HUES6 (cell line): ENCODE measurements at regions not wholly inside any gene's neighbourhood (a gene's known extent, or its start where the extent isn't known, plus 50 kb on each side); places are given as distances from the start of the nearest gene placed in this dataset.

Source experiments
- H3K27ac ChIP-seq: 2 replicates; pipeline ENCODE4 v1.7.0; 2013; ENCODE audit warnings: low read depth, mild to moderate bottlenecking, low read length, inconsistent platforms
- H3K27me3 ChIP-seq: 2 replicates; pipeline ENCODE4 v1.6.1; 2013; ENCODE audit warnings: low read length; ENCODE audit not compliant: control insufficient read depth, insufficient read depth
- H3K36me3 ChIP-seq: 2 replicates; pipeline ENCODE4 v1.6.1; 2013; ENCODE audit warnings: low read length; ENCODE audit not compliant: control insufficient read depth, insufficient read depth
- H3K4me1 ChIP-seq: 2 replicates; pipeline ENCODE4 v1.6.1; 2013; ENCODE audit warnings: low read length; ENCODE audit not compliant: control insufficient read depth, insufficient read depth
- H3K4me3 ChIP-seq: 2 replicates; pipeline ENCODE4 v1.5.1; 2013; ENCODE audit warnings: low read depth, low read length
- H3K9ac ChIP-seq: one replicate; pipeline ENCODE4 v1.6.1; 2013; ENCODE audit warnings: mild to moderate bottlenecking, low read length
- H3K9me3 ChIP-seq: 2 replicates; pipeline ENCODE4 v1.6.1; 2013; ENCODE audit warnings: low read depth, low read length; ENCODE audit not compliant: control insufficient read depth, insufficient read depth

- peaks cover 10% of the 10 kb centered on the region; the same call in 1 of the 2 replicates for H3K4me1 ChIP-seq
Measured at GRCh38 chr2:11004199-11004598, 92.5 kb downstream of the KCNF1 start.

GRCh38 chr2:11005032-11005431 is 93.3 kb downstream of the KCNF1 start:
- H3K27ac ChIP-seq = no peak overlapping the region
- no peaks in the 10 kb centered on the region for H3K27me3 ChIP-seq
- no peaks in the 10 kb centered on the region for H3K36me3 ChIP-seq
- H3K4me1 ChIP-seq = peaks cover 10% of the 10 kb centered on the region; the same call in 1 of the 2 replicates
- no peak overlapping the region for H3K4me3 ChIP-seq
- H3K9me3 ChIP-seq = peaks cover 6% of the 10 kb centered on the region
- H3K9ac ChIP-seq = no peak overlapping the region

More at GRCh38 chr2:11004199-11004598, 92.5 kb downstream of the KCNF1 start:
- H3K4me3 ChIP-seq = no peak overlapping the region
- H3K9me3 ChIP-seq = peaks cover 6% of the 10 kb centered on the region
- no peak overlapping the region; the same call in 1 of the 2 replicates for H3K27ac ChIP-seq
- H3K27me3 ChIP-seq = no peaks in the 10 kb centered on the region
- H3K9ac ChIP-seq = no peak overlapping the region
- no peaks in the 10 kb centered on the region for H3K36me3 ChIP-seq

- H3K9me3 ChIP-seq = peaks cover 6% of the 10 kb centered on the region
- no peak overlapping the region for H3K27ac ChIP-seq
- no peak overlapping the region for H3K9ac ChIP-seq
- peaks cover 10% of the 10 kb centered on the region; the same call in 1 of the 2 replicates for H3K4me1 ChIP-seq
- no peaks in the 10 kb centered on the region for H3K27me3 ChIP-seq
- H3K4me3 ChIP-seq = no peak overlapping the region
- H3K36me3 ChIP-seq = no peaks in the 10 kb centered on the region
Measured at GRCh38 chr2:11006191-11006590, 94.5 kb downstream of the KCNF1 start.

GRCh38 chr2:11007331-11008264 is 95.9 kb downstream of the KCNF1 start:
- Histone ChIP-seq H3K4me3 (no peak overlapping the region), H3K9ac (no peak overlapping the region), H3K27ac (no peak overlapping the region), H3K27me3 (no peaks in the 10 kb centered on the region), H3K9me3 (peaks cover 8% of the 10 kb centered on the region), H3K36me3 (no peaks in the 10 kb centered on the region), H3K4me1 (peaks cover 10% of the 10 kb centered on the region; the same call in 1 of the 2 replicates)

- Histone ChIP-seq H3K4me1 (peaks cover 10% of the 10 kb centered on the region; the same call in 1 of the 2 replicates), H3K27ac (no peak overlapping the region), H3K27me3 (no peaks in the 10 kb centered on the region), H3K9ac (no peak overlapping the region), H3K4me3 (no peak overlapping the region), H3K36me3 (no peaks in the 10 kb centered on the region), H3K9me3 (peaks cover 8% of the 10 kb centered on the region)
Measured at GRCh38 chr2:11008773-11009172, 97.0 kb downstream of the KCNF1 start.

GRCh38 chr2:11009176-11009575 is 97.4 kb downstream of the KCNF1 start:
- no peaks in the 10 kb centered on the region for H3K36me3 ChIP-seq
- no peak overlapping the region for H3K27ac ChIP-seq
- H3K27me3 ChIP-seq = no peaks in the 10 kb centered on the region
- peaks cover 8% of the 10 kb centered on the region for H3K9me3 ChIP-seq
- H3K4me3 ChIP-seq = no peak overlapping the region
- H3K9ac ChIP-seq = no peak overlapping the region
- H3K4me1 ChIP-seq = peaks cover 6% of the 10 kb centered on the region; the same call in 1 of the 2 replicates

GRCh38 chr2:11009891-11010290 is 98.2 kb downstream of the KCNF1 start:
- Histone ChIP-seq H3K27me3 (no peaks in the 10 kb centered on the region), H3K9ac (no peak overlapping the region), H3K9me3 (peaks cover 8% of the 10 kb centered on the region), H3K4me3 (no peak overlapping the region), H3K36me3 (no peaks in the 10 kb centered on the region), H3K27ac (no peak overlapping the region), H3K4me1 (0 out of 2 replicates have a peak, but pooled peaks cover under 1% of the 10 kb centered on the region)

- Histone ChIP-seq H3K27me3 (no peaks in the 10 kb centered on the region), H3K4me3 (no peak overlapping the region), H3K9ac (no peak overlapping the region), H3K27ac (no peak overlapping the region), H3K9me3 (peaks cover 8% of the 10 kb centered on the region), H3K4me1 (no peaks in the 10 kb centered on the region), H3K36me3 (no peaks in the 10 kb centered on the region)
Measured at GRCh38 chr2:11011359-11011758, 99.6 kb downstream of the KCNF1 start.

- H3K27me3 ChIP-seq = no peaks in the 10 kb centered on the region
- peaks cover 8% of the 10 kb centered on the region for H3K9me3 ChIP-seq
- H3K36me3 ChIP-seq = no peaks in the 10 kb centered on the region
- no peak overlapping the region for H3K9ac ChIP-seq
- no peak overlapping the region for H3K4me3 ChIP-seq
- H3K27ac ChIP-seq = no peak overlapping the region
- H3K4me1 ChIP-seq = no peaks in the 10 kb centered on the region
Measured at GRCh38 chr2:11012131-11012693, 100.5 kb downstream of the KCNF1 start.

GRCh38 chr2:11013196-11013595 is 101.5 kb downstream of the KCNF1 start:
- Histone ChIP-seq H3K27ac (no peak overlapping the region), H3K27me3 (no peaks in the 10 kb centered on the region), H3K9ac (no peak overlapping the region), H3K4me3 (no peak overlapping the region), H3K4me1 (no peaks in the 10 kb centered on the region), H3K9me3 (peaks cover 8% of the 10 kb centered on the region), H3K36me3 (no peaks in the 10 kb centered on the region)

GRCh38 chr2:11014026-11014425 is 102.3 kb downstream of the KCNF1 start:
- peaks cover 8% of the 10 kb centered on the region for H3K9me3 ChIP-seq
- H3K27me3 ChIP-seq = no peaks in the 10 kb centered on the region
- H3K4me1 ChIP-seq = no peaks in the 10 kb centered on the region

More at GRCh38 chr2:11014026-11014425, 102.3 kb downstream of the KCNF1 start:
- H3K4me3 ChIP-seq = no peak overlapping the region
- H3K36me3 ChIP-seq = no peaks in the 10 kb centered on the region
- H3K9ac ChIP-seq = no peak overlapping the region
- no peak overlapping the region for H3K27ac ChIP-seq
